ENCODE measurements at regions not wholly inside any gene's neighbourhood (a gene's known extent, or its start where the extent isn't known, plus 50 kb on each side); places are given as distances from the start of the nearest gene placed in this dataset.

GRCh38 chr5:164721116-164721515, 1215.7 kb downstream of the MAT2B start:
- H3K4me2 ChIP-seq (ENCODE audit: control insufficient read depth, insufficient read depth) = no peak overlapping the region
- no peak for FAIRE-seq
- no peak overlapping the region for H3K9ac ChIP-seq (ENCODE audit: control insufficient read depth, insufficient read depth, low read length)
- no peak for TF ChIP-seq SMAD1 (IDR thresholded peaks at IDR 0.05; ENCODE audit: low read depth, partially characterized antibody)
- no peak for TF ChIP-seq CEBPB (IDR thresholded peaks at IDR 0.05; ENCODE audit: borderline replicate concordance in 1 of 2, low read depth in 2 of 2, low read length in 2 of 2)
- TF ChIP-seq RBBP5 (conservative IDR thresholded peaks at IDR 0.05) = no peak
- TF ChIP-seq RCOR1 (conservative IDR thresholded peaks at IDR 0.05; ENCODE audit: low read depth, low read length) = no peak
- TF ChIP-seq FOXM1 (IDR thresholded peaks at IDR 0.05; ENCODE audit: low read depth, low read length) = no peak
- no peak for TF ChIP-seq DPF2 (IDR thresholded peaks at IDR 0.05)
- TF ChIP-seq RB1 (IDR thresholded peaks at IDR 0.05; ENCODE audit: borderline replicate concordance) = no peak
- TF ChIP-seq ZZZ3 (IDR thresholded peaks at IDR 0.05; ENCODE audit: control insufficient read depth, insufficient read length, low read depth) = no peak
- TF ChIP-seq POLR2AphosphoS5 (IDR thresholded peaks at IDR 0.05; ENCODE audit: low read length) = no peak
- no peak for TF ChIP-seq PAX8 (IDR thresholded peaks at IDR 0.05)
- no peak for TF ChIP-seq KDM1A (IDR thresholded peaks at IDR 0.05; ENCODE audit: borderline replicate concordance)
- TF ChIP-seq FOXK2 (IDR thresholded peaks at IDR 0.05) = no peak
- no peak for TF ChIP-seq SIX5 (IDR thresholded peaks at IDR 0.05; ENCODE audit: low read depth, low read length, severe bottlenecking)
- no peak for TF ChIP-seq BCL11A (IDR thresholded peaks at IDR 0.05; ENCODE audit: low read depth, low read length)
- RAD21 ChIA-PET (ENCODE audit: unreplicated experiment) = no interaction called here
- H3K4me1 ChIP-seq (ENCODE audit: control insufficient read depth, insufficient read depth, low read length) = no peaks in the 10 kb centered on the region
- H2AFZ ChIP-seq (ENCODE audit: control insufficient read depth, low read depth, low read length) = no peak overlapping the region
- H3K36me3 ChIP-seq (ENCODE audit: control insufficient read depth in 2 of 2, insufficient read depth in 2 of 2, low read length in 1 of 2) = no peaks in the 10 kb centered on the region
- H3K79me2 ChIP-seq (ENCODE audit: control insufficient read depth, insufficient read depth, low read length) = no peaks in the 10 kb centered on the region
- H4K20me1 ChIP-seq (ENCODE audit: control insufficient read depth, insufficient read depth) = no peaks in the 10 kb centered on the region
- CTCF ChIA-PET = no interaction called here
- H3K27me3 ChIP-seq (replicated peaks in 1 of 2; ENCODE audit: control insufficient read depth in 2 of 2, insufficient read depth in 2 of 2, low read length in 1 of 2) = no peaks in the 10 kb centered on the region
- no peaks in the 10 kb centered on the region for H3K9me3 ChIP-seq (replicated peaks; ENCODE audit: control insufficient read depth, insufficient read depth, low read length)
- SMC1A ChIA-PET (ENCODE audit: uncharacterized antibody, unreplicated experiment) = interaction anchor here (1.2 kb wide), 1 partner anchor 36 kb away, joined by 3 read pairs; no protein-coding TSS in a partner anchor
- POLR2A ChIA-PET = no interaction called here
- intact Hi-C loops (cut with micrococcal nuclease; ENCODE audit: unreplicated experiment) (no loop called here), in situ Hi-C loops (cut with MboI) (no loop called here)
- BruUV-seq (replicated peaks) = no TSS peak
- ATAC-seq = no peak
- DNase-seq (ENCODE audit: low read depth, low spot score) = no peak
- H3K4me3 ChIP-seq = no peak overlapping the region
- H3K27ac ChIP-seq (ENCODE audit: control insufficient read depth, insufficient read depth) = no peak overlapping the region

Data from GM12878 (cell line).